ENCODE measurements at regions not wholly inside any gene's neighbourhood (a gene's known extent, or its start where the extent isn't known, plus 50 kb on each side); places are given as distances from the start of the nearest gene placed in this dataset.

- H3K27ac Mint-ChIP-seq (ENCODE audit: unreplicated experiment): no peak overlapping the region
- DNase-seq (ENCODE audit: low spot score): no peak
- TF ChIP-seq CTCF (IDR thresholded peaks at IDR 0.05; ENCODE audit: unreplicated experiment): no peak
- no peaks in the 10 kb centered on the region for H3K27me3 Mint-ChIP-seq (ENCODE audit: unreplicated experiment)
- H3K36me3 Mint-ChIP-seq (ENCODE audit: low read depth, unreplicated experiment): no peaks in the 10 kb centered on the region
- no peak overlapping the region for H3K4me3 Mint-ChIP-seq (ENCODE audit: unreplicated experiment)
- H3K9me3 Mint-ChIP-seq (ENCODE audit: unreplicated experiment): no peaks in the 10 kb centered on the region
- H3K4me1 Mint-ChIP-seq (ENCODE audit: unreplicated experiment): no peaks in the 10 kb centered on the region
Measured at GRCh38 chr6:114437235-114437634, 94.4 kb upstream of the HS3ST5 start.

GRCh38 chr6:114436691-114437090 lies 93.9 kb upstream of the HS3ST5 start:
- DNase-seq (ENCODE audit: low spot score): no peak
- no peak overlapping the region for H3K27ac Mint-ChIP-seq (ENCODE audit: unreplicated experiment)
- no peaks in the 10 kb centered on the region for H3K27me3 Mint-ChIP-seq (ENCODE audit: unreplicated experiment)
- no peaks in the 10 kb centered on the region for H3K36me3 Mint-ChIP-seq (ENCODE audit: low read depth, unreplicated experiment)
- H3K4me3 Mint-ChIP-seq (ENCODE audit: unreplicated experiment): no peak overlapping the region
- H3K9me3 Mint-ChIP-seq (ENCODE audit: unreplicated experiment): no peaks in the 10 kb centered on the region
- no peaks in the 10 kb centered on the region for H3K4me1 Mint-ChIP-seq (ENCODE audit: unreplicated experiment)
- TF ChIP-seq CTCF (IDR thresholded peaks at IDR 0.05; ENCODE audit: unreplicated experiment): no peak

GRCh38 chr6:114435985-114436384 lies 93.2 kb upstream of the HS3ST5 start:
- no peak overlapping the region for H3K4me3 Mint-ChIP-seq (ENCODE audit: unreplicated experiment)
- H3K27ac Mint-ChIP-seq (ENCODE audit: unreplicated experiment): no peak overlapping the region
- TF ChIP-seq CTCF (IDR thresholded peaks at IDR 0.05; ENCODE audit: unreplicated experiment): no peak
- no peaks in the 10 kb centered on the region for H3K4me1 Mint-ChIP-seq (ENCODE audit: unreplicated experiment)
- no peak for DNase-seq (ENCODE audit: low spot score)
- no peaks in the 10 kb centered on the region for H3K9me3 Mint-ChIP-seq (ENCODE audit: unreplicated experiment)
- no peaks in the 10 kb centered on the region for H3K27me3 Mint-ChIP-seq (ENCODE audit: unreplicated experiment)
- no peaks in the 10 kb centered on the region for H3K36me3 Mint-ChIP-seq (ENCODE audit: low read depth, unreplicated experiment)

- no peaks in the 10 kb centered on the region for H3K27me3 Mint-ChIP-seq (ENCODE audit: unreplicated experiment)
- no peak overlapping the region for H3K27ac Mint-ChIP-seq (ENCODE audit: unreplicated experiment)
- H3K4me3 Mint-ChIP-seq (ENCODE audit: unreplicated experiment): no peak overlapping the region
- H3K4me1 Mint-ChIP-seq (ENCODE audit: unreplicated experiment): peaks cover 5% of the 10 kb centered on the region
- TF ChIP-seq CTCF (IDR thresholded peaks at IDR 0.05; ENCODE audit: unreplicated experiment): no peak
- no peaks in the 10 kb centered on the region for H3K36me3 Mint-ChIP-seq (ENCODE audit: low read depth, unreplicated experiment)
- no peak for DNase-seq (ENCODE audit: low spot score)
- no peaks in the 10 kb centered on the region for H3K9me3 Mint-ChIP-seq (ENCODE audit: unreplicated experiment)
Measured at GRCh38 chr6:114432400-114432799, 89.6 kb upstream of the HS3ST5 start.

- H3K4me1 Mint-ChIP-seq (ENCODE audit: unreplicated experiment): peaks cover 5% of the 10 kb centered on the region
- peaks cover 5% of the 10 kb centered on the region for H3K27me3 Mint-ChIP-seq (ENCODE audit: unreplicated experiment)
- no peaks in the 10 kb centered on the region for H3K36me3 Mint-ChIP-seq (ENCODE audit: low read depth, unreplicated experiment)
- H3K9me3 Mint-ChIP-seq (ENCODE audit: unreplicated experiment): no peaks in the 10 kb centered on the region
- no peak for DNase-seq (ENCODE audit: low spot score)
- no peak overlapping the region for H3K4me3 Mint-ChIP-seq (ENCODE audit: unreplicated experiment)
- H3K27ac Mint-ChIP-seq (ENCODE audit: unreplicated experiment): no peak overlapping the region
- no peak for TF ChIP-seq CTCF (IDR thresholded peaks at IDR 0.05; ENCODE audit: unreplicated experiment)
Measured at GRCh38 chr6:114431641-114432040, 88.8 kb upstream of the HS3ST5 start.

Measured in endothelial cell (in vitro differentiated cells).